Stomach (tissue), 8 donors: ENCODE measurements at regions not wholly inside any gene's neighbourhood (a gene's known extent, or its start where the extent isn't known, plus 50 kb on each side); places are given as distances from the start of the nearest gene placed in this dataset.

Source experiments
- DNase-seq, 2 donors: peaks; one replicate each; pipeline versions ENCODE4 v3.0.0 to v3.0.0-alpha.2; 2013 to 2019
- H3K27ac ChIP-seq, 5 donors: fragments of 200-600 bp in 4 of 5; sonication (generic) in 4 of 5; one replicate each; pipeline ENCODE4 v1.5.1; 2013 to 2019; ENCODE audit warnings: mild to moderate bottlenecking in 1 of 5, moderate library complexity in 1 of 5
- H3K27me3 ChIP-seq, 3 donors: fragments of 200-600 bp; sonication (generic); one replicate each; pipeline ENCODE4 v1.5.1; 2017 to 2019; ENCODE audit warnings: mixed run types in 1 of 3
- H3K36me3 ChIP-seq, 4 donors: fragments of 200-600 bp; sonication (generic); 1 replicate in 3 of 4; 2 replicates in 1 of 4; pipeline ENCODE4 v1.5.1; 2016 to 2019
- H3K4me1 ChIP-seq, 4 donors: fragments of 200-600 bp; sonication (generic); one replicate each; pipeline ENCODE4 v1.5.1; 2016 to 2019
- H3K4me3 ChIP-seq, 4 donors: fragments of 200-600 bp; sonication (generic) in 3 of 4; one replicate each; pipeline ENCODE4 v1.5.1; 2016 to 2019; ENCODE audit warnings: mild to moderate bottlenecking in 1 of 4
- H3K9me3 ChIP-seq, 4 donors: fragments of 200-600 bp; sonication (generic); one replicate each; pipeline ENCODE4 v1.5.1; 2016 to 2019
- EP300 ChIP-seq: sonication (generic); formaldehyde crosslinking; IDR thresholded peaks from one replicate; pipeline ENCODE4 v1.6.1; 2017; ENCODE audit warnings: antibody characterized with exemption
- POLR2A ChIP-seq, 4 donors: fragments of 450-650 bp; IDR thresholded peaks; one replicate each; pipeline ENCODE4 v1.6.1; 2016; ENCODE audit warnings: antibody characterized with exemption in 4 of 4, control low read depth in 2 of 4, mild to moderate bottlenecking in 1 of 4, moderate library complexity in 1 of 4
- POLR2AphosphoS5 ChIP-seq, 3 donors: sonication (generic); formaldehyde crosslinking; IDR thresholded peaks; one replicate each; pipeline ENCODE4 v1.6.1; 2016; ENCODE audit warnings: antibody characterized with exemption in 3 of 3
- WGBS, 5 donors: extraction: QIAGEN DNeasy Blood & Tissue Kit in 3 of 5; methylation state at CpG; one replicate each; pipeline versions ENCODE4 v1.1.5 to v1.1.7; 2013 to 2018; 5-methylcytosine and 5-hydroxymethylcytosine counted together
- intact Hi-C: fragments of 100-400 bp; cut with DNase I; formaldehyde crosslinking; loops from one replicate; pipeline ENCODE4 v1.15.1; 2023; ENCODE audit warnings: low total_unique reads
- TF ChIP-seq, protein P1 (sequence below), 7 experiments: fragments of 450-650 bp in 4 of 7; fragments of 200-600 bp in 3 of 7; sonication (generic) in 3 of 7; IDR thresholded peaks; one replicate each; pipeline ENCODE4 v1.5.1; 2016 to 2019; ENCODE audit warnings: antibody characterized with exemption in 7 of 7, control low read depth in 2 of 7, mild to moderate bottlenecking in 1 of 7
- donor health status: healthy with polysubstance abuse.
- donor health status: Bipolar disorder and iron deficiency.
- donor health status: healthy.

DNA sequence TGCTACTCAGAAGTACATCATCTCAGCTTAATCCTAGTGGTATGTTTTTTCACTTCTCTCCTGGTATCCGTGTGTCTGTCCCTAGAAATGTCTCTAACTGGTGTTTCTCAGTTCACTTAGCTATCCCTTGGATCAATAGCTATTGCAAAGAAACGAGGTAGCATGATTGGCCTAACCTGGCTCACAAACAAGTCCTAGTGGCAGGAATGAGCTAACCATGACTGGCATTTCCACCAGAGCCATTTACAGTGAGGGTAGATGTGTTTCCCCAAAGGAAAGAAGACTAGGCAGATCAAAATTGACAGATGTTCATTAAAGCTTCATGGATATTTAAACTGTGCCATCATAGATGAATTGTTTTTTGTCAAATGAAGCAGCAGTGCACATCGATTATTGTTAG is 82.5 kb downstream of the PALM2AKAP2 start:
- no peak for DNase-seq
- no peak overlapping the region for H3K27ac ChIP-seq

GRCh38 chr9:109863961-109864360 is 84.0 kb downstream of the PALM2AKAP2 start:
- DNase-seq, result peak in 1 of 2 donors; percentile 25
- 70 to 81% (median 77%) methylated on average over 3 of the region's 3 CpGs for WGBS, 5 donors
- TF ChIP-seq POLR2AphosphoS5 (IDR thresholded peaks at IDR 0.05) (no peak), EP300 (no peak), POLR2A (IDR thresholded peaks at IDR 0.05) (no peak)
- TF ChIP-seq, protein P1, sequence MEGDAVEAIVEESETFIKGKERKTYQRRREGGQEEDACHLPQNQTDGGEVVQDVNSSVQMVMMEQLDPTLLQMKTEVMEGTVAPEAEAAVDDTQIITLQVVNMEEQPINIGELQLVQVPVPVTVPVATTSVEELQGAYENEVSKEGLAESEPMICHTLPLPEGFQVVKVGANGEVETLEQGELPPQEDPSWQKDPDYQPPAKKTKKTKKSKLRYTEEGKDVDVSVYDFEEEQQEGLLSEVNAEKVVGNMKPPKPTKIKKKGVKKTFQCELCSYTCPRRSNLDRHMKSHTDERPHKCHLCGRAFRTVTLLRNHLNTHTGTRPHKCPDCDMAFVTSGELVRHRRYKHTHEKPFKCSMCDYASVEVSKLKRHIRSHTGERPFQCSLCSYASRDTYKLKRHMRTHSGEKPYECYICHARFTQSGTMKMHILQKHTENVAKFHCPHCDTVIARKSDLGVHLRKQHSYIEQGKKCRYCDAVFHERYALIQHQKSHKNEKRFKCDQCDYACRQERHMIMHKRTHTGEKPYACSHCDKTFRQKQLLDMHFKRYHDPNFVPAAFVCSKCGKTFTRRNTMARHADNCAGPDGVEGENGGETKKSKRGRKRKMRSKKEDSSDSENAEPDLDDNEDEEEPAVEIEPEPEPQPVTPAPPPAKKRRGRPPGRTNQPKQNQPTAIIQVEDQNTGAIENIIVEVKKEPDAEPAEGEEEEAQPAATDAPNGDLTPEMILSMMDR (IDR thresholded peaks at IDR 0.05), result no peak
- intact Hi-C loops, result no loop called here
- Histone ChIP-seq H3K9me3 (no peaks in the 10 kb centered on the region), H3K4me1 (peaks cover 0 to 10% (median 0%) of the 10 kb centered on the region in 4 donors), H3K36me3 (no peaks in the 10 kb centered on the region), H3K4me3 (no peak overlapping the region), H3K27me3 (no peaks in the 10 kb centered on the region), H3K27ac (no peak overlapping the region)

More for the DNA sequence above, 82.5 kb downstream of the PALM2AKAP2 start:
- no peaks in the 10 kb centered on the region for H3K27me3 ChIP-seq
- H3K4me3 ChIP-seq, result no peak overlapping the region
- H3K4me1 ChIP-seq, result no peaks in the 10 kb centered on the region
- TF ChIP-seq POLR2AphosphoS5 (IDR thresholded peaks at IDR 0.05), result no peak
- no peak for TF ChIP-seq EP300
- no peaks in the 10 kb centered on the region for H3K9me3 ChIP-seq
- WGBS, 5 donors, result 58 to 71% (median 66%) methylated on average over 3 of the region's 3 CpGs
- intact Hi-C loops, result no loop called here
- H3K36me3 ChIP-seq, result no peaks in the 10 kb centered on the region

GRCh38 chr9:109865521-109865920 is 85.5 kb downstream of the PALM2AKAP2 start:
- Histone ChIP-seq H3K4me1 (peaks cover 0 to 12% (median 0%) of the 10 kb centered on the region in 4 donors), H3K27me3 (no peaks in the 10 kb centered on the region), H3K36me3 (no peaks in the 10 kb centered on the region), H3K4me3 (no peak overlapping the region), H3K9me3 (no peaks in the 10 kb centered on the region), H3K27ac (no peak overlapping the region)
- no peak for TF ChIP-seq POLR2A (IDR thresholded peaks at IDR 0.05)
- no peak for DNase-seq
- intact Hi-C loops, result no loop called here

DNA sequence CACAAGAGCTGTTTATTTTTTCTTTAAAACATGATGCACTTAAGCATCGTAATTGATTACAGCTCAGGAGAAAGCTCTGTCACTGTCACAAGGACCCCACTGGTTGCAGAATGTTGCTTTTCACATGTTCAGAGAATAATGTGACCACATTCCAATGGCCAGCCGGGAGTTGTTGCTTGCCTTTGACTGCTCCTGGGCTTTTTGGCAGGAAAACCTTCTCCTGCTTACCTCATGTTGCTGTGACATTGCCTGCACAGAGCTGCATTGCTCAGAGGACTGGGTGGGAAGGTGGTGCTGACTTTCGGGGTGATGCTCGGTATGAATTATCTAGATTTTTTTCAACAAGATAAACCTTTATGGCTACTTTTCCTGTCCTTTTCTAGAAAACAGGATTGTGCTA is 88.2 kb downstream of the PALM2AKAP2 start:
- intact Hi-C loops, result no loop called here
- 49 to 58% (median 53%) methylated on average over 4 of the region's 4 CpGs for WGBS, 5 donors
- H3K4me3 ChIP-seq, result no peak overlapping the region
- H3K27me3 ChIP-seq, result no peaks in the 10 kb centered on the region
- no peaks in the 10 kb centered on the region for H3K9me3 ChIP-seq
- TF ChIP-seq POLR2AphosphoS5 (IDR thresholded peaks at IDR 0.05), result no peak
- TF ChIP-seq, protein P1 (IDR thresholded peaks at IDR 0.05), result no peak
- no peak for TF ChIP-seq EP300
- TF ChIP-seq POLR2A (IDR thresholded peaks at IDR 0.05), result no peak
- DNase-seq, result peak in 1 of 2 donors; percentile 35
- H3K36me3 ChIP-seq, result no peaks in the 10 kb centered on the region
- peaks cover 0 to 12% (median 0%) of the 10 kb centered on the region in 4 donors for H3K4me1 ChIP-seq
- H3K27ac ChIP-seq, result no peak overlapping the region

DNA sequence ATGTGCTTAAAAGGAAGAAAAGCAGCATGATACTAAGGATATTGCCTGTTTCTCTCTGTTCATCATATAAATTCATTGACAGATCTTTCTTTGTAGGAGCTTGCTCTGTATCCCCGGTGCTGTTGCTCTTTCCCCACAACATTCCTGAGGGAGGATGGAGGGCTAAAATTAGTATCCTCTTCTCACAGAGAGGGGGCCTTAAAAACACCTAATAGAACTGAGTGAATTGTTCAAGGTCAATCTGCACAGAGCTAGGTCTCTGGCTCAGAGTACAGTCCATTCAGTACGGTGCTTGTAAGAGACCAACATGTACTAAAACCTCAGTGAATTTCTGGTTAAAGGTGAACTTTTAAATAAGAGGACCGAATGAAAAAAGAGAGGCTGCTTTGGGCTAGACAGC is 88.7 kb downstream of the PALM2AKAP2 start:
- TF ChIP-seq POLR2A (IDR thresholded peaks at IDR 0.05) (no peak), POLR2AphosphoS5 (IDR thresholded peaks at IDR 0.05) (no peak)
- TF ChIP-seq, protein P1 (IDR thresholded peaks at IDR 0.05), result no peak

More for the DNA sequence above, 88.7 kb downstream of the PALM2AKAP2 start:
- H3K27me3 ChIP-seq, result no peaks in the 10 kb centered on the region
- no peaks in the 10 kb centered on the region for H3K36me3 ChIP-seq
- no peaks in the 10 kb centered on the region for H3K9me3 ChIP-seq
- no peak overlapping the region for H3K27ac ChIP-seq
- no peak for DNase-seq
- H3K4me1 ChIP-seq, result peaks cover 0 to 12% (median 0%) of the 10 kb centered on the region in 4 donors
- 57 to 75% (median 64%) methylated on average over 3 of the region's 3 CpGs for WGBS, 5 donors
- no peak overlapping the region for H3K4me3 ChIP-seq
- intact Hi-C loops, result no loop called here
